Stimulated activated CD4-positive, alpha-beta T cell treated with anti-CD3 and anti-CD28 coated beads, TNF-alpha, amount 100 ng/mL, for 24 hours (primary cell): ENCODE measurements at regions not wholly inside any gene's neighbourhood (a gene's known extent, or its start where the extent isn't known, plus 50 kb on each side); places are given as distances from the start of the nearest gene placed in this dataset.

ENCODE experiments used
- DNase-seq, 3 experiments: peaks; one replicate each; pipeline ENCODE4 v3.0.0-alpha.2; 2020; ENCODE audit warnings: low read depth in 3 of 3

GRCh38 chr13:91200486-91200885 lies 147.0 kb upstream of the MIR17HG start:
- DNase-seq, result no peak

GRCh38 chr13:91203430-91203829 lies 144.1 kb upstream of the MIR17HG start:
- DNase-seq, result no peak

- no peak for DNase-seq
Observed at GRCh38 chr13:91207261-91207660, 140.2 kb upstream of the MIR17HG start.

GRCh38 chr13:91211510-91211909 lies 136.0 kb upstream of the MIR17HG start:
- DNase-seq, result no peak

GRCh38 chr13:91212231-91212630 lies 135.3 kb upstream of the MIR17HG start:
- DNase-seq, result no peak

- DNase-seq, result no peak
Observed at GRCh38 chr13:91214031-91214430, 133.5 kb upstream of the MIR17HG start.

GRCh38 chr13:91216928-91217700 lies 130.4 kb upstream of the MIR17HG start:
- DNase-seq, result no peak

GRCh38 chr13:91219201-91219600 lies 128.3 kb upstream of the MIR17HG start:
- no peak for DNase-seq

GRCh38 chr13:91220872-91221271 lies 126.6 kb upstream of the MIR17HG start:
- no peak for DNase-seq

- no peak for DNase-seq
Observed at GRCh38 chr13:91228108-91228507, 119.4 kb upstream of the MIR17HG start.

- no peak for DNase-seq
Observed at GRCh38 chr13:91228940-91229339, 118.5 kb upstream of the MIR17HG start.

GRCh38 chr13:91232716-91233115 lies 114.8 kb upstream of the MIR17HG start:
- DNase-seq, result no peak

- no peak for DNase-seq
Observed at GRCh38 chr13:91233291-91233690, 114.2 kb upstream of the MIR17HG start.

- no peak for DNase-seq
Observed at GRCh38 chr13:91236182-91236581, 111.3 kb upstream of the MIR17HG start.

GRCh38 chr13:91236921-91237320 lies 110.6 kb upstream of the MIR17HG start:
- no peak for DNase-seq

- no peak for DNase-seq
Observed at GRCh38 chr13:91238036-91238435, 109.5 kb upstream of the MIR17HG start.

GRCh38 chr13:91240341-91240740 lies 107.1 kb upstream of the MIR17HG start:
- no peak for DNase-seq

- no peak for DNase-seq
Observed at GRCh38 chr13:91241221-91241933, 106.1 kb upstream of the MIR17HG start.

GRCh38 chr13:91242652-91243051 lies 104.8 kb upstream of the MIR17HG start:
- DNase-seq, result no peak

GRCh38 chr13:91245288-91245687 lies 102.2 kb upstream of the MIR17HG start:
- DNase-seq, result no peak

- no peak for DNase-seq
Observed at GRCh38 chr13:91247768-91248167, 99.7 kb upstream of the MIR17HG start.

- DNase-seq, result no peak
Observed at GRCh38 chr13:91248249-91248648, 99.2 kb upstream of the MIR17HG start.

GRCh38 chr13:91249370-91249769 lies 98.1 kb upstream of the MIR17HG start:
- DNase-seq, result no peak
